HepG2 (cell line): ENCODE measurements at regions not wholly inside any gene's neighbourhood (a gene's known extent, or its start where the extent isn't known, plus 50 kb on each side); places are given as distances from the start of the nearest gene placed in this dataset.

ENCODE experiments used
- ATAC-seq: fragments of 200-7000 bp; cut with Tn5 transposase; 3 replicates; pipeline ENCODE4 v1.9.1; 2020; ENCODE audit warnings: mild to moderate bottlenecking, moderate library complexity
- BruUV-seq: library from RNA; stranded (reverse); fragments of 400-500 nt; replicated peaks from 2 replicates; lab custom pipeline; 2021; lab: Mats Ljungman, UMichigan
- CTCF ChIA-PET: fragments of 300-600 bp; formaldehyde crosslinking; extraction: SDS; loops from one replicate; lab custom pipeline; 2021; ENCODE audit warnings: low total read pairs, inconsistent platforms, low intra/inter-chr PET ratio; lab: Yijun Ruan, JAX
- POLR2A ChIA-PET: fragments of 350-600 bp; sonication (Branson Sonifier 250); formaldehyde crosslinking; loops from one replicate; lab custom pipeline; 2020; ENCODE audit warnings: antibody characterized with exemption, inconsistent platforms; lab: Yijun Ruan, JAX
- DNase-seq: peaks from one replicate; pipeline ENCODE4 v3.0.0-alpha.2; 2015; ENCODE audit warnings: low spot score
- FAIRE-seq: peaks from 3 replicates; lab custom pipeline; 2011; peaks lifted over from hg19 to GRCh38; lab: Jason Lieb, UNC
- H2AFZ ChIP-seq: one replicate; pipeline ENCODE4 v1.6.1; 2011; ENCODE audit warnings: low read length, inconsistent platforms
- H3K27ac ChIP-seq: fragments of 300-600 bp; 3 replicates; pipeline ENCODE4 v1.8.0; 2011; ENCODE audit warnings: mixed run types, mild to moderate bottlenecking, mixed read lengths, low read length, inconsistent platforms; ENCODE audit not compliant: insufficient read depth; ENCODE audit errors: extremely low read length
- H3K27me3 ChIP-seq, 2 experiments: fragments of 200-600 bp in 1 of 2; 2 replicates in 1 of 2; 3 replicates in 1 of 2; pipeline versions ENCODE4 v1.6.0 to v1.8.0; 2011; ENCODE audit warnings: low read length in 2 of 2, mild to moderate bottlenecking in 2 of 2, moderate library complexity in 2 of 2, inconsistent platforms in 1 of 2; ENCODE audit not compliant: insufficient read depth in 2 of 2, control insufficient read depth in 1 of 2
- H3K36me3 ChIP-seq, 2 experiments: fragments of 200-600 bp in 1 of 2; replicated peaks in 1 of 2; 2 replicates in 1 of 2; 3 replicates in 1 of 2; pipeline versions ENCODE4 v1.5.1 to v1.8.0; 2011; ENCODE audit warnings: low read length in 2 of 2, inconsistent platforms in 1 of 2; ENCODE audit not compliant: insufficient read depth in 2 of 2, control insufficient read depth in 1 of 2
- H3K4me1 ChIP-seq: 2 replicates; pipeline ENCODE4 v1.5.1; 2012; ENCODE audit warnings: low read length, inconsistent platforms; ENCODE audit not compliant: insufficient read depth
- H3K4me2 ChIP-seq: 2 replicates; pipeline ENCODE4 v1.6.0; 2011; ENCODE audit warnings: low read depth, low read length, inconsistent platforms
- H3K4me3 ChIP-seq, 3 experiments: fragments of 200-600 bp in 1 of 3; sonication (generic), shearing (Covaris generic) in 1 of 3; replicated peaks in 1 of 3; 2 replicates each; pipeline ENCODE4 v1.5.1; 2011 to 2016; ENCODE audit warnings: low read length in 3 of 3, inconsistent platforms in 2 of 3, low read depth in 2 of 3, mild to moderate bottlenecking in 2 of 3, control low read depth in 1 of 3, mixed read lengths in 1 of 3; ENCODE audit not compliant: insufficient read depth in 1 of 3
- H3K79me2 ChIP-seq: one replicate; pipeline ENCODE4 v1.6.1; 2011; ENCODE audit warnings: low read length, inconsistent platforms; ENCODE audit not compliant: insufficient read depth
- H3K9ac ChIP-seq: 2 replicates; pipeline ENCODE4 v1.6.0; 2011; ENCODE audit warnings: mild to moderate bottlenecking, low read depth, low read length, inconsistent platforms; ENCODE audit not compliant: insufficient read depth
- H3K9me3 ChIP-seq: 2 replicates; pipeline ENCODE4 v1.5.1; 2012; ENCODE audit warnings: mild to moderate bottlenecking, low read length
- H4K20me1 ChIP-seq: 2 replicates; pipeline ENCODE4 v1.6.0; 2011; ENCODE audit warnings: inconsistent platforms, mild to moderate bottlenecking, low read length, moderate library complexity; ENCODE audit not compliant: insufficient read depth
- CBX5 ChIP-seq: sonication (generic); formaldehyde crosslinking; IDR thresholded peaks from 2 replicates; pipeline ENCODE4 v1.4.0; 2020; ENCODE audit warnings: missing genetic modification reagents, borderline replicate concordance
- FOSL2 ChIP-seq: sonication (generic); formaldehyde crosslinking; IDR thresholded peaks from 2 replicates; pipeline ENCODE4 v1.4.0; 2020; ENCODE audit warnings: missing genetic modification reagents
- FOXC1 ChIP-seq: sonication (generic); formaldehyde crosslinking; IDR thresholded peaks from 2 replicates; pipeline ENCODE4 v1.8.0; 2022; ENCODE audit warnings: mild to moderate bottlenecking, missing genetic modification reagents, borderline replicate concordance
- SNAPC2 ChIP-seq: sonication (generic); formaldehyde crosslinking; IDR thresholded peaks from 2 replicates; pipeline ENCODE4 v1.8.1; 2022; ENCODE audit warnings: mild to moderate bottlenecking, missing genetic modification reagents
- TP53 ChIP-seq: sonication (generic); formaldehyde crosslinking; conservative IDR thresholded peaks from 2 replicates; pipeline ENCODE4 v1.4.0; 2020; ENCODE audit warnings: missing genetic modification reagents
- YY1 ChIP-seq: IDR thresholded peaks from 2 replicates; pipeline ENCODE4 v1.6.1; 2011; ENCODE audit warnings: low read length, low read depth, moderate library complexity, mild to moderate bottlenecking; ENCODE audit not compliant: insufficient read depth, insufficient replicate concordance
- ZNF331 ChIP-seq: sonication (generic); formaldehyde crosslinking; IDR thresholded peaks from 2 replicates; pipeline ENCODE4 v1.4.0; 2020; ENCODE audit warnings: missing genetic modification reagents
- WGBS: methylation state at CpG from one replicate; pipeline ENCODE4 v1.1.6; 2017; ENCODE audit warnings: low lambda C conversion rate; 5-methylcytosine and 5-hydroxymethylcytosine counted together
- in situ Hi-C: cut with HindIII; loops from 2 replicates; pipeline ENCODE4 v1.10.0; 2017; ENCODE audit warnings: low pct_unique_long_range_greater_than_20kb; ENCODE audit not compliant: extremely low pct_ligation_motif_present
- intact Hi-C: fragments of 100-400 bp; cut with micrococcal nuclease; formaldehyde crosslinking; loops from one replicate; pipeline ENCODE4 v1.10.0; 2022; ENCODE audit not compliant: unreplicated experiment
- TF ChIP-seq, protein P1 (sequence below): sonication (generic); formaldehyde crosslinking; IDR thresholded peaks from 2 replicates; pipeline ENCODE4 v1.5.1; 2020; ENCODE audit warnings: mild to moderate bottlenecking, missing genetic modification reagents

DNA sequence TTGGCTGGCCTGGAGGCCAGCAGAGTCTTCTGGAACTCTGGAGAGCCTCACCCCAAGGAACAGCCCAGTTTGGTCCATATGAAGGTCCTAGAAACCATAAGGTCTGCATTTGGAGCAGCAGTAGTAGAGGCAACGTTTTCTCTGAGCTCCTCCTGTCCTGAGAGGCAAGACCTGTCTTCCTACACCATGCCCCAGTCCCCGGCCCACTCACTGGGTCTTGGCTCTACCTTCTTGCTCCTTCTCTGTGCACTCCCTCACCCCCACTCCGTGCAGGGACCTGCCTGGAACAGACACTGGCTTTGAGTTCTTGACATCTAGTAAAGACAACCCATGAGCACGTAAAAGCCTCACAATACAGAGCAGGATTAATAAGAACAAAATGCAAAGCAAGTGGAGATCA lies 76.6 kb downstream of the CHRD start:
- POLR2A ChIA-PET = no interaction called here
- H3K9me3 ChIP-seq = no peaks in the 10 kb centered on the region
- H3K36me3 ChIP-seq = no peaks in the 10 kb centered on the region
- DNase-seq (no peak), FAIRE-seq (no peak)
- H3K9ac ChIP-seq = no peak overlapping the region
- H3K4me3 ChIP-seq = no peak overlapping the region
- H3K4me1 ChIP-seq = no peaks in the 10 kb centered on the region
- no peaks in the 10 kb centered on the region for H4K20me1 ChIP-seq
- in situ Hi-C loops (no loop called here), intact Hi-C loops (no loop called here)
- no peak overlapping the region for H3K27ac ChIP-seq
- H3K27me3 ChIP-seq = peaks cover 0 to 6% of the 10 kb centered on the region in 2 experiments; a peak in 2 of 5 replicates
- no TSS peak for BruUV-seq
- 8% methylated on average over 4 of the region's 4 CpGs for WGBS
- H3K79me2 ChIP-seq = no peaks in the 10 kb centered on the region
- no peak overlapping the region for H2AFZ ChIP-seq
- TF ChIP-seq ZNF331 (CRISPR knock-in tag) (no peak), CBX5 (CRISPR knock-in tag) (no peak), SNAPC2 (CRISPR knock-in tag) (no peak), TP53 (CRISPR knock-in tag) (no peak), YY1 (no peak), FOXC1 (CRISPR knock-in tag) (no peak), FOSL2 (CRISPR knock-in tag) (no peak)
- TF ChIP-seq, protein P1, sequence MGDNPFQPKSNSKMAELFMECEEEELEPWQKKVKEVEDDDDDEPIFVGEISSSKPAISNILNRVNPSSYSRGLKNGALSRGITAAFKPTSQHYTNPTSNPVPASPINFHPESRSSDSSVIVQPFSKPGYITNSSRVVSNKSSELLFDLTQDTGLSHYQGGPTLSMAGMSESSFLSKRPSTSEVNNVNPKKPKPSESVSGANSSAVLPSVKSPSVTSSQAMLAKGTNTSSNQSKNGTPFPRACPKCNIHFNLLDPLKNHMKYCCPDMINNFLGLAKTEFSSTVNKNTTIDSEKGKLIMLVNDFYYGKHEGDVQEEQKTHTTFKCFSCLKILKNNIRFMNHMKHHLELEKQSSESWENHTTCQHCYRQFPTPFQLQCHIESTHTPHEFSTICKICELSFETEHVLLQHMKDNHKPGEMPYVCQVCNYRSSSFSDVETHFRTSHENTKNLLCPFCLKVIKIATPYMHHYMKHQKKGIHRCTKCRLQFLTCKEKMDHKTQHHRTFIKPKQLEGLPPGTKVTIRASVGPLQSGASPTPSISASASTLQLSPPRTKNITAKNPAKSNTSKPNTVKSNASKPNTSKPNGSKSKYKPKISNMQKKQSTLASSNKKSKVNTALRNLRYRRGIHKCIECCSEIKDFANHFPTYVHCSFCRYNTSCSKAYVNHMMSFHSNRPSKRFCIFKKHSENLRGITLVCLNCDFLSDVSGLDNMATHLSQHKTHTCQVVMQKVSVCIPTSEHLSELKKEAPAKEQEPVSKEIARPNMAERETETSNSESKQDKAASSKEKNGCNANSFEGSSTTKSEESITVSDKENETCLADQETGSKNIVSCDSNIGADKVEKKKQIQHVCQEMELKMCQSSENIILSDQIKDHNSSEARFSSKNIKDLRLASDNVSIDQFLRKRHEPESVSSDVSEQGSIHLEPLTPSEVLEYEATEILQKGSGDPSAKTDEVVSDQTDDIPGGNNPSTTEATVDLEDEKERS (CRISPR knock-in tag) = no peak
- TF ChIP-seq, all 625 proteins: peak for 0
- H3K4me2 ChIP-seq = no peak overlapping the region
- no peak for ATAC-seq
- CTCF ChIA-PET = no interaction called here
